Neuronal stem cell (in vitro differentiated cells): ENCODE measurements at regions not wholly inside any gene's neighbourhood (a gene's known extent, or its start where the extent isn't known, plus 50 kb on each side); places are given as distances from the start of the nearest gene placed in this dataset.

ENCODE experiments used
- DNase-seq: peaks from one replicate; pipeline ENCODE4 v3.0.0-alpha.2; 2013; ENCODE audit warnings: low spot score
- H2AFZ ChIP-seq: one replicate; pipeline ENCODE4 v1.6.1; 2013; ENCODE audit warnings: mild to moderate bottlenecking, low read length, inconsistent platforms
- H2AK5ac ChIP-seq: 2 replicates; pipeline ENCODE4 v1.6.1; 2013; ENCODE audit warnings: low read depth, mild to moderate bottlenecking, inconsistent platforms, low read length, moderate library complexity, mixed read lengths
- H2BK120ac ChIP-seq: 2 replicates; pipeline ENCODE4 v1.6.1; 2013; ENCODE audit warnings: low read depth, mild to moderate bottlenecking, inconsistent platforms, low read length, moderate library complexity, mixed read lengths
- H2BK12ac ChIP-seq: one replicate; pipeline ENCODE4 v1.6.1; 2013; ENCODE audit warnings: low read length, inconsistent platforms
- H2BK15ac ChIP-seq: 2 replicates; pipeline ENCODE4 v1.6.1; 2013; ENCODE audit warnings: mild to moderate bottlenecking, low read length, inconsistent platforms, mixed read lengths
- H2BK5ac ChIP-seq: one replicate; pipeline ENCODE4 v1.6.1; 2013; ENCODE audit warnings: inconsistent platforms, mild to moderate bottlenecking, low read length, moderate library complexity
- H3K14ac ChIP-seq: one replicate; pipeline ENCODE4 v1.6.1; 2013; ENCODE audit warnings: low read length, inconsistent platforms
- H3K18ac ChIP-seq: 2 replicates; pipeline ENCODE4 v1.6.1; 2013; ENCODE audit warnings: low read length, inconsistent platforms
- H3K23ac ChIP-seq: 2 replicates; pipeline ENCODE4 v1.6.1; 2013; ENCODE audit warnings: low read depth, mild to moderate bottlenecking, mixed read lengths, low read length, inconsistent platforms; ENCODE audit not compliant: poor library complexity
- H3K27ac ChIP-seq: replicated peaks from 3 replicates; pipeline ENCODE4 v1.5.1; 2013; ENCODE audit warnings: low read length, inconsistent platforms
- H3K27me3 ChIP-seq, 3 experiments: 2 replicates each; pipeline ENCODE4 v1.6.1; 2013; ENCODE audit warnings: low read length in 3 of 3, mild to moderate bottlenecking in 2 of 3, inconsistent platforms in 1 of 3, low read depth in 1 of 3, mixed read lengths in 1 of 3, moderate library complexity in 1 of 3; ENCODE audit not compliant: control insufficient read depth in 3 of 3, insufficient read depth in 3 of 3
- H3K36me3 ChIP-seq, 2 donors: replicated peaks in 1 of 2; 2 replicates each; pipeline ENCODE4 v1.6.1; 2013; ENCODE audit warnings: low read length in 2 of 2; ENCODE audit not compliant: control insufficient read depth in 2 of 2, insufficient read depth in 2 of 2
- H3K4ac ChIP-seq: 2 replicates; pipeline ENCODE4 v1.6.1; 2013; ENCODE audit warnings: inconsistent platforms, mild to moderate bottlenecking, low read length, moderate library complexity
- H3K4me1 ChIP-seq, 2 donors: 1 replicate in 1 of 2; 2 replicates in 1 of 2; pipeline ENCODE4 v1.6.1; 2013; ENCODE audit warnings: low read length in 2 of 2, low read depth in 1 of 2; ENCODE audit not compliant: control insufficient read depth in 2 of 2, insufficient read depth in 1 of 2
- H3K4me2 ChIP-seq: one replicate; pipeline ENCODE4 v1.6.1; 2013; ENCODE audit warnings: mild to moderate bottlenecking, low read length, inconsistent platforms; ENCODE audit not compliant: insufficient read depth, poor library complexity, severe bottlenecking
- H3K4me3 ChIP-seq, 2 donors: 2 replicates each; pipeline ENCODE4 v1.5.1; 2013; ENCODE audit warnings: low read length in 2 of 2, mild to moderate bottlenecking in 2 of 2, inconsistent platforms in 1 of 2, moderate library complexity in 1 of 2
- H3K79me1 ChIP-seq: one replicate; pipeline ENCODE4 v1.6.1; 2013; ENCODE audit warnings: low read depth, mild to moderate bottlenecking, inconsistent platforms, low read length, moderate library complexity
- H3K9ac ChIP-seq: one replicate; pipeline ENCODE4 v1.6.1; 2013; ENCODE audit warnings: mild to moderate bottlenecking, low read depth, low read length, inconsistent platforms; ENCODE audit not compliant: poor library complexity
- H3K9me3 ChIP-seq, 2 donors: replicated peaks in 1 of 2; 2 replicates each; pipeline versions ENCODE3 to v1.6.1; 2013; ENCODE audit warnings: low read length in 2 of 2, mild to moderate bottlenecking in 2 of 2, inconsistent platforms in 1 of 2, low read depth in 1 of 2, mixed read lengths in 1 of 2, moderate library complexity in 1 of 2; ENCODE audit not compliant: control insufficient read depth in 2 of 2, insufficient read depth in 1 of 2
- H4K8ac ChIP-seq: one replicate; pipeline ENCODE4 v1.6.1; 2013; ENCODE audit warnings: low read depth, mild to moderate bottlenecking, inconsistent platforms, low read length, moderate library complexity
- H4K91ac ChIP-seq: one replicate; pipeline ENCODE4 v1.6.1; 2013; ENCODE audit warnings: low read length, low read depth, mild to moderate bottlenecking, inconsistent platforms; ENCODE audit not compliant: poor library complexity
- WGBS, 2 donors: extraction: QIAGEN DNeasy Blood & Tissue Kit; methylation state at CpG; one replicate each; pipeline ENCODE4 v1.1.7; 2013; ENCODE audit warnings: missing lambda C conversion rate in 2 of 2, mixed read lengths in 1 of 2; ENCODE audit not compliant: insufficient read length in 2 of 2, insufficient replicate concordance in 1 of 2; ENCODE audit errors: extremely low coverage in 2 of 2; 5-methylcytosine and 5-hydroxymethylcytosine counted together

DNA sequence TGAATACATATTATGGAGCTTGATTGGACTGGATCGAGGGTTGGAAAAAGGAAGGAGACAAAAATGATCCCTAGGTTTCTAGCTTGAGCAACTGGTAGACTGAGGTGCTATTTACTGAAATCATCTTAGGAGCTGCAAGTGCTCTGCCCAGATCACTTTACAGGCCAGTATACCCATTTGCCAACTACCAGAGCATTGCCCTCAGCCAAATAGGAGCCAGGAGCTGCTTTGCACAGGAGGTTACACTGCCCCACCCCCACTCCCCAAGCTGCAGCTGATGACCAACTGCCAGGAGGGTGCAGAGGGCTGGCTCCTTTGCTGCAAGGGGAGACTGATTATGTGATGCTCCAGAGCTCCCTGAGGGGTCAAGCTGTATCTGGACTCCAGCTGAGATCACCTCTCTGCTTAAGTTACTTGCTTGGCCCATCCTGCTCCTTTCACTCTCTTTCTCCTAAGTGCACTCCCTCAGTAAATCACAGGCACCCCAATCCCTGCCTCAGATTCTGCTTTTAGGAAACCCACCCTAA is 275.4 kb downstream of the ZEB1 start:
- H2AFZ ChIP-seq, result no peak overlapping the region
- H3K4me2 ChIP-seq, result no peak overlapping the region
- WGBS, 2 donors, result no CpG with 5 or more reads among the region's 1 CpG
- H3K14ac ChIP-seq, result no peak overlapping the region
- H3K79me1 ChIP-seq, result no peaks in the 10 kb centered on the region
- no peak overlapping the region for H2BK5ac ChIP-seq
- H3K4ac ChIP-seq, result no peak overlapping the region
- no peaks in the 10 kb centered on the region for H3K4me1 ChIP-seq
- H2BK15ac ChIP-seq, result no peak overlapping the region
- H3K4me3 ChIP-seq, result no peak overlapping the region
- no peaks in the 10 kb centered on the region for H3K36me3 ChIP-seq
- no peak overlapping the region for H2AK5ac ChIP-seq
- H3K27me3 ChIP-seq, result no peaks in the 10 kb centered on the region
- H2BK120ac ChIP-seq, result no peak overlapping the region
- DNase-seq, result no peak
- H3K9me3 ChIP-seq, result peaks cover 3 to 5% of the 10 kb centered on the region in 2 donors
- H4K91ac ChIP-seq, result no peak overlapping the region
- H3K18ac ChIP-seq, result no peak overlapping the region
- H3K23ac ChIP-seq, result no peak overlapping the region
- H3K27ac ChIP-seq, result no peak overlapping the region
- no peak overlapping the region for H2BK12ac ChIP-seq
- H4K8ac ChIP-seq, result no peak overlapping the region
- H3K9ac ChIP-seq, result no peak overlapping the region

DNA sequence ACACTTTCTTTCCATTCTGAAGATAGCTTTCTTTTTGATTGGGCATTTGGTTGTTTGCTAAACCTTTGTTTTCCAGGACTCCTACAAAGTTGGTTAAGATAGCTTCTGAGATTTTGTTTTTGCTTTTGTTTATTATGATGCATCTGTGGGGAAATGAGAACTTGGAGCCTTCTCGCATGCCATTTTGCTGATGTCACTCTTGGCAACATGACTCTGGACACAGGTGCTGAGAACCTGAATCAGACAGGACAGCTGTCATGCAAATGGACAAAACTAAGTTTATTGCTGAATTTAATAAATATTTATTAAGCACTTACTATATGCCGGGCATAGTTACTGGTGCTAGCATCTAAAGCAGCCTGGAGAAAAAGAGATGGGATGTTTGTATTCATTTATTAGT is 274.1 kb downstream of the ZEB1 start:
- Histone ChIP-seq H3K27ac (no peak overlapping the region), H2BK5ac (no peak overlapping the region), H2BK12ac (no peak overlapping the region), H3K23ac (no peak overlapping the region), H3K79me1 (no peaks in the 10 kb centered on the region), H3K36me3 (no peaks in the 10 kb centered on the region), H2BK120ac (no peak overlapping the region), H4K8ac (no peak overlapping the region), H3K9me3 (peaks cover 3 to 5% of the 10 kb centered on the region in 2 donors), H2AK5ac (no peak overlapping the region), H3K4me2 (no peak overlapping the region), H3K9ac (no peak overlapping the region), H4K91ac (no peak overlapping the region), H3K14ac (no peak overlapping the region), H3K4me3 (no peak overlapping the region), H3K4me1 (no peaks in the 10 kb centered on the region), H3K27me3 (no peaks in the 10 kb centered on the region), H2BK15ac (no peak overlapping the region), H3K18ac (no peak overlapping the region), H3K4ac (no peak overlapping the region), H2AFZ (no peak overlapping the region)
- DNase-seq, result no peak
- WGBS, 2 donors, result no CpG with 5 or more reads among the region's 2 CpGs

DNA sequence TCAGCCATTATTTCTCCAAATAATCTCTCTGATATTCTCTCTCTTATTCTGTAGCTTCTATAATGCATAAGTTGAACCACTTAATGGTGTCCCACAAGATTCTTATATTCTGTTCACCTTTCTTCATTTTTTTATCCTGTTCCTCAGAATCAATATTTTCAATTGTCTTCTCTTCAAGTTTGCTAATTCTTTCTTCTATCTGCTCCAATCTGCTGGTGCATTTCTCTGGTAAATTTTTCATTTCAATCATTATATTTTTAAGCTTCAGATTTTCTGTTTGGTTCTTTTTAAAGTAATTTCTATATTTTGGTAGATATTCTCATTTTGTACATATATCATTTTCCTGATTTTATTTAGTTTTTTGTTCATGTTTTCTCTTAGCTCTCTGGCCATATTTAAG is 272.6 kb downstream of the ZEB1 start:
- H3K36me3 ChIP-seq, result no peaks in the 10 kb centered on the region
- H2AFZ ChIP-seq, result no peak overlapping the region
- H3K14ac ChIP-seq, result no peak overlapping the region
- H3K79me1 ChIP-seq, result no peaks in the 10 kb centered on the region
- H3K27ac ChIP-seq, result no peak overlapping the region
- no peak overlapping the region for H2BK5ac ChIP-seq
- no peak overlapping the region for H2BK120ac ChIP-seq
- H3K9me3 ChIP-seq, result peaks cover 3 to 8% of the 10 kb centered on the region in 2 donors
- no peak for DNase-seq
- no peaks in the 10 kb centered on the region for H3K4me1 ChIP-seq
- H3K4me3 ChIP-seq, result no peak overlapping the region
- no peak overlapping the region for H2BK15ac ChIP-seq
- no peak overlapping the region for H3K23ac ChIP-seq
- H4K91ac ChIP-seq, result no peak overlapping the region
- H3K9ac ChIP-seq, result no peak overlapping the region
- H2BK12ac ChIP-seq, result no peak overlapping the region
- H2AK5ac ChIP-seq, result no peak overlapping the region
- no peak overlapping the region for H3K4me2 ChIP-seq
- H4K8ac ChIP-seq, result no peak overlapping the region
- no peak overlapping the region for H3K18ac ChIP-seq
- H3K27me3 ChIP-seq, result no peaks in the 10 kb centered on the region
- H3K4ac ChIP-seq, result no peak overlapping the region

DNA sequence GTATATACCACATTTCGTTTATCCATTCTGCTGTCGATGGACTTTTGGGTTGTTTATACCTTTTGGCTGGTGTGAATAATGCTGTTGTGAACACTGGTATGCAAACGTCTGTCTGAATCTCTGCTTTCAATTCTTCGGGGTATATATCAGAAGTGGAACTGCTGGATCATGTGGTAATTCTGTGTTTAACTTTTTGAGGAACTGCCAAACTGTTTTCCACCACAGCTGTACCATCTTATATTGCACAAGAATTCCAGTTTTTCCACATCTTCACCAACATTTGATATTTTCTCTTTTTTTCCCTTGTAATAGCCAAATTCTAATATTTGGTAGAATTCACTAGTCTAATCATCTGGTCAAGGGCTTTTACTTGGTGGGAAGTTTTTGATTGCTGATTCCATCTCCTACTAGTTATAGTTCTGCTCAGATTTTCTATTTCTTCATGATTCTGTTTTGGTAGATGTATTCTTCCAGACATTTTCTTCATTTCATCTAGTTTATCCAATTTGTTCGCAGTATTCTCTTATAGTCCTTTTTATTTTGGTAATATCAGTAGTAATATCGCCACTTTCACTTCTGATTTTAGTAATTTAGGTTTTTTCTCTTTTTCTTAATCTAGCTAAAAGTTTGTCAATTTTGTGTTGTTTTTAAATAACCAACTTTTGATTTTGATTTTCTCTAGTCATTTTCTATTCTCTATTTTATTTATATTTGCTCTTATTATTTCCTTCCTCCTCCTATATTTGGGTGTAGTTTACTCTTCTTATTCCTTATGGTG is 271.2 kb downstream of the ZEB1 start:
- no peak overlapping the region for H2BK15ac ChIP-seq

More for the DNA sequence above, 271.2 kb downstream of the ZEB1 start:
- Histone ChIP-seq H2BK5ac (no peak overlapping the region), H2AK5ac (no peak overlapping the region), H3K4ac (no peak overlapping the region), H2AFZ (no peak overlapping the region), H3K27ac (no peak overlapping the region), H2BK120ac (no peak overlapping the region), H3K14ac (no peak overlapping the region), H4K91ac (no peak overlapping the region), H3K79me1 (no peaks in the 10 kb centered on the region), H3K36me3 (no peaks in the 10 kb centered on the region), H3K4me1 (no peaks in the 10 kb centered on the region), H2BK12ac (no peak overlapping the region), H3K27me3 (no peaks in the 10 kb centered on the region), H3K9ac (no peak overlapping the region), H3K4me3 (no peak overlapping the region), H3K23ac (no peak overlapping the region), H3K18ac (no peak overlapping the region), H3K9me3 (peaks cover 3 to 8% of the 10 kb centered on the region in 2 donors), H3K4me2 (no peak overlapping the region), H4K8ac (no peak overlapping the region)
- DNase-seq, result no peak
- WGBS, 2 donors, result no CpG with 5 or more reads among the region's 6 CpGs
